ENCODE measurements at regions not wholly inside any gene's neighbourhood (a gene's known extent, or its start where the extent isn't known, plus 50 kb on each side); places are given as distances from the start of the nearest gene placed in this dataset.

- no peak for FAIRE-seq
- no peak for TF ChIP-seq CTCF (IDR thresholded peaks at IDR 0.05; ENCODE audit: insufficient read depth, missing control alignments)
- DNase-seq (ENCODE audit: insufficient read length, low spot score) = no peak
Observed at GRCh38 chr13:50280441-50280937, 265.2 kb downstream of the KCNRG start.

- no peak for FAIRE-seq
- DNase-seq (ENCODE audit: insufficient read length, low spot score) = no peak
- TF ChIP-seq CTCF (IDR thresholded peaks at IDR 0.05; ENCODE audit: insufficient read depth, missing control alignments) = no peak
Observed at GRCh38 chr13:50282016-50282415, 266.8 kb downstream of the KCNRG start.

- no peak for FAIRE-seq
- DNase-seq (ENCODE audit: insufficient read length, low spot score) = no peak
- TF ChIP-seq CTCF (IDR thresholded peaks at IDR 0.05; ENCODE audit: insufficient read depth, missing control alignments) = no peak
Observed at GRCh38 chr13:50283017-50283416, 267.8 kb downstream of the KCNRG start.

- TF ChIP-seq CTCF (IDR thresholded peaks at IDR 0.05; ENCODE audit: insufficient read depth, missing control alignments) = no peak
- DNase-seq (ENCODE audit: insufficient read length, low spot score) (no peak), FAIRE-seq (no peak)
Observed at GRCh38 chr13:50284540-50284939, 269.3 kb downstream of the KCNRG start.

GRCh38 chr13:50285283-50285682, 270.0 kb downstream of the KCNRG start:
- no peak for DNase-seq (ENCODE audit: insufficient read length, low spot score)

GRCh38 chr13:50286324-50286723, 271.1 kb downstream of the KCNRG start:
- no peak for DNase-seq (ENCODE audit: insufficient read length, low spot score)
- TF ChIP-seq CTCF (IDR thresholded peaks at IDR 0.05; ENCODE audit: insufficient read depth, missing control alignments) = no peak
- no peak for FAIRE-seq

More at GRCh38 chr13:50285283-50285682, 270.0 kb downstream of the KCNRG start:
- FAIRE-seq = no peak
- TF ChIP-seq CTCF (IDR thresholded peaks at IDR 0.05; ENCODE audit: insufficient read depth, missing control alignments) = no peak

- no peak for TF ChIP-seq CTCF (IDR thresholded peaks at IDR 0.05; ENCODE audit: insufficient read depth, missing control alignments)
- DNase-seq (ENCODE audit: insufficient read length, low spot score) (no peak), FAIRE-seq (no peak)
Observed at GRCh38 chr13:50290186-50290585, 274.9 kb downstream of the KCNRG start.

All from D721Med (cell line).